Omental fat pad (tissue), 3 donors: ENCODE measurements at regions not wholly inside any gene's neighbourhood (a gene's known extent, or its start where the extent isn't known, plus 50 kb on each side); places are given as distances from the start of the nearest gene placed in this dataset.

ENCODE experiments used
- ATAC-seq: fragments of 150-250 bp; one replicate; pipeline ENCODE4 v1.9.1; 2016; ENCODE audit warnings: mild to moderate bottlenecking, moderate library complexity; ENCODE audit not compliant: low FRiP score
- DNase-seq: peaks from one replicate; pipeline ENCODE4 v3.0.0-alpha.2; 2019; ENCODE audit warnings: low spot score
- TF ChIP-seq, protein P1 (sequence below), 3 donors: fragments of 450-650 bp; IDR thresholded peaks; one replicate each; pipeline ENCODE4 v1.5.1; 2016 to 2017; ENCODE audit warnings: antibody characterized with exemption in 3 of 3, mild to moderate bottlenecking in 3 of 3, moderate library complexity in 2 of 3

DNA sequence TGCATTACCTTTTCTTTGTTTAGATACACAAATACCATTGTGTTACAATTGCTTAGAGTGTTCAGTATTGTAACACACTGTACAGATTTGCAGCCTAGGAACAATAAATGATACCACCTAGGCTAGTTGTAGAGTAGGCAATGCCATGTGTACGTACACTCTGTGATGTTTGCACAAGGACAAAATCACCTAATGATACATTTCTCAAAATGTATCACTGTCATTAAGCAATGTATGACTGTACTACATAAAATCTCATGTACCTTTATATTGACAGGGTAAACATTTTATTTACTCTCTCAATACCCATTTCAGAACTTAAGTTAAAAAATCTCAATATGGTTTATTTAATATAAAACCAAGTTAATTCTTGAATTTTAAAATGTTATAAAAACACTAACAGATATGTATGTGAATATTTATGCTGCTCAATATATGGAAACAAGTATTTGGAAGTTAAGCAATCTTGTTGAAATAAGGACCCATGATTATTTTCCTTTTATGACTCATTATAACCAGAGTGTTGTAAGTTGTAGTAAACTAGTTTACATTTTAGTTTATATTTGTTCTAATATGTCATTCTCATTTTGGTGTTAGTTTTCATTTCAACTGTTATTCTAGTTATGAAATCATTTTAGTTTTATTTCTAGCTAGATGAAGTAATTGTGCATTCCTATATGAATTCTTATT lies 409.2 kb downstream of the TLL1 start:
- ATAC-seq (no peak), DNase-seq (no peak)
- TF ChIP-seq, protein P1, sequence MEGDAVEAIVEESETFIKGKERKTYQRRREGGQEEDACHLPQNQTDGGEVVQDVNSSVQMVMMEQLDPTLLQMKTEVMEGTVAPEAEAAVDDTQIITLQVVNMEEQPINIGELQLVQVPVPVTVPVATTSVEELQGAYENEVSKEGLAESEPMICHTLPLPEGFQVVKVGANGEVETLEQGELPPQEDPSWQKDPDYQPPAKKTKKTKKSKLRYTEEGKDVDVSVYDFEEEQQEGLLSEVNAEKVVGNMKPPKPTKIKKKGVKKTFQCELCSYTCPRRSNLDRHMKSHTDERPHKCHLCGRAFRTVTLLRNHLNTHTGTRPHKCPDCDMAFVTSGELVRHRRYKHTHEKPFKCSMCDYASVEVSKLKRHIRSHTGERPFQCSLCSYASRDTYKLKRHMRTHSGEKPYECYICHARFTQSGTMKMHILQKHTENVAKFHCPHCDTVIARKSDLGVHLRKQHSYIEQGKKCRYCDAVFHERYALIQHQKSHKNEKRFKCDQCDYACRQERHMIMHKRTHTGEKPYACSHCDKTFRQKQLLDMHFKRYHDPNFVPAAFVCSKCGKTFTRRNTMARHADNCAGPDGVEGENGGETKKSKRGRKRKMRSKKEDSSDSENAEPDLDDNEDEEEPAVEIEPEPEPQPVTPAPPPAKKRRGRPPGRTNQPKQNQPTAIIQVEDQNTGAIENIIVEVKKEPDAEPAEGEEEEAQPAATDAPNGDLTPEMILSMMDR (IDR thresholded peaks at IDR 0.05) = no peak

DNA sequence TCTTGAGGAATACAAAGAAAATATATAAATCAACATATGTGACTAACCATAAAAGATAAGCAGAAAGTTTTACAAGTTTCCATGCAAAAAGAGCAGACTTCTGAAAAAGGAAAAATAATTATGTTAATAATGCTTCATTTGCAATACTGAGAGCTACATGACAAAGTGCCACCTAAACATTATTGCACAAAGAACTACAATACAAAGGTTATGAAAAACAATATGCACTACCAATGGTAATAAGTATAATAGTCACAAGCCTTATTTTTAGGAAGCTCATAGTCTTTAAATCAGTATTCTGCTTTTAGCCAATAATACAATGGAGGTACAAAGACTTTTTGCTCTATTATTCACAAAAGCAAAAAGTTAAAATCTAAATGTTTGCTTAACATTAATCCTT lies 411.2 kb downstream of the TLL1 start:
- no peak for ATAC-seq
- TF ChIP-seq, protein P1 (IDR thresholded peaks at IDR 0.05) = no peak

DNA sequence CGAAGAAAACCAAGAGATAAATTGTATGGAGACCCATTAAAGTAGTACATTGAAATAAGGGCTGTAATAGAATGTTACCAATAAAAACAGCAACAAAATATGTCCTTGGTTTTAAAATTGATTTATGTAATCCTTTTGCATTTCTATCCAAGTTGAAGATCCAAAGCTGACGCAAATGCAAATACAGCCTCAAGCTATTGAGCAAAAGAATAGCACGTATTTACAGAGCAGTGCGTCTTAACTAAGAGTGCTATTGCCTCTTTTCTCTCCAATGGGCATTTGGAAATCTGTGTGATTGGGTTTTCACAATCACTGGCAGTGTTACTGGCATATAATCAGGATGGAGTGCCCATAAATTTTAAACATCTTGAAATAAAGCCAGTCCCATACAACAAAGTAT lies 417.4 kb downstream of the TLL1 start:
- DNase-seq (no peak), ATAC-seq (no peak)
- TF ChIP-seq, protein P1 (IDR thresholded peaks at IDR 0.05) = no peak

More for the DNA sequence above, 411.2 kb downstream of the TLL1 start:
- DNase-seq = no peak

DNA sequence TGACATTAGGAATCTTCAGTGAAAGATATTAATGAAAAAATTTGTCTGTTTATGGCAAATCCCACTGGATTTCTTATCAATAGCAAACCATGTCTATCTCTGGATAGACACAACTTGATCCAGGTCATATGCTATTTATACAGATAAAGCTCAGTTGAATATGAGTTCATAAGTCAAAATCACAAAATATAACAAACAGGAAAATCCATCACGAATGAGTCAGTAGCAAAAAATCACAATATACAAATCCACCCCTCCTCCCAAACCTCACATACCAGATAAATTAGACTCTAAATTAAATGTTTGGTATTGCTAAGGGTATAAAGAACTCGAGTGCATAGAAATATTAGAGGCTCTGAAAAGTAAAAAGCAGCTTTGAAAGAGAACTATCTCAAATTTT lies 420.5 kb downstream of the TLL1 start:
- ATAC-seq (no peak), DNase-seq (no peak)
- TF ChIP-seq, protein P1 (IDR thresholded peaks at IDR 0.05) = no peak

GRCh38 chr4:166301266-166301665 lies 428.2 kb downstream of the TLL1 start:
- ATAC-seq = no peak
- TF ChIP-seq, protein P1 (IDR thresholded peaks at IDR 0.05) = no peak
- DNase-seq = no peak

DNA sequence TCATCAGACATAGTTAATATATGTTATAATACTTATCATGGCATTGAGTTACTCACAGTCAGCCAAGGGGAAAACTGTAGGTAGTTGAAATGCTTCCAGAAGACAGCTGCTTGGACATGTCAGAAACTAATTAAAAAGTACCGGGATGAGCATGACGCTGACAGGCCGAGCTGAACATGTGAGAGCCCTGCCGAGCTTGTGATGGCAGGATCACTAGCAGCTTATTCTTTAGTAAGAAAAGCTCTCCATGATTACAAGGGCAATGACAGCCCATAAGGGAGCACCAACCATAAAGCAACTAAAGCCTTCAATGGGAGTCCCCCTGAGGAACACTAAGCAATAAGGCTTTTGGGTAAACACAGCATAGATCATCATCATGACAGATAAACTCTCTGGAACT lies 435.6 kb downstream of the TLL1 start:
- TF ChIP-seq, protein P1 (IDR thresholded peaks at IDR 0.05) = no peak
- DNase-seq (no peak), ATAC-seq (no peak)

GRCh38 chr4:166309286-166309685 lies 436.2 kb downstream of the TLL1 start:
- DNase-seq (no peak), ATAC-seq (no peak)
- TF ChIP-seq, protein P1 (IDR thresholded peaks at IDR 0.05) = no peak
